ENCODE measurements at regions not wholly inside any gene's neighbourhood (a gene's known extent, or its start where the extent isn't known, plus 50 kb on each side); places are given as distances from the start of the nearest gene placed in this dataset.
"Not testable (repeated sequence)": the region's sequence is repeated elsewhere in the genome, so short reads cannot be mapped to it uniquely, and the experiment has no call there.

GRCh38 chr18:23311351-23312121, 141.6 kb upstream of the RIOK3 start:
- DNase-seq (ENCODE audit: low read depth in 2 of 3, low spot score in 1 of 3) = no peak

- no peak for DNase-seq (ENCODE audit: low read depth in 2 of 3, low spot score in 1 of 3)
Observed at GRCh38 chr18:23313379-23313778, 139.7 kb upstream of the RIOK3 start.

- DNase-seq (ENCODE audit: low read depth in 2 of 3, low spot score in 1 of 3) = no peak
Observed at GRCh38 chr18:23314672-23315071, 138.4 kb upstream of the RIOK3 start.

- DNase-seq (ENCODE audit: low read depth in 2 of 3, low spot score in 1 of 3) = no peak
Observed at GRCh38 chr18:23316316-23316715, 136.8 kb upstream of the RIOK3 start.

- no peak for DNase-seq (ENCODE audit: low read depth in 2 of 3, low spot score in 1 of 3)
Observed at GRCh38 chr18:23316988-23317387, 136.1 kb upstream of the RIOK3 start.

GRCh38 chr18:23317975-23318675, 135.0 kb upstream of the RIOK3 start:
- DNase-seq (ENCODE audit: low read depth in 2 of 3, low spot score in 1 of 3) = no peak

- DNase-seq (ENCODE audit: low read depth in 2 of 3, low spot score in 1 of 3) = no peak
Observed at GRCh38 chr18:23320709-23321236, 132.3 kb upstream of the RIOK3 start.

- DNase-seq (ENCODE audit: low read depth in 2 of 3, low spot score in 1 of 3) = no peak
Observed at GRCh38 chr18:23321996-23322395, 131.1 kb upstream of the RIOK3 start.

GRCh38 chr18:23324056-23324811, 128.9 kb upstream of the RIOK3 start:
- no peak for DNase-seq (ENCODE audit: low read depth in 2 of 3, low spot score in 1 of 3)

GRCh38 chr18:23324861-23325260, 128.2 kb upstream of the RIOK3 start:
- no peak for DNase-seq (ENCODE audit: low read depth in 2 of 3, low spot score in 1 of 3)

GRCh38 chr18:23329671-23330070, 123.4 kb upstream of the RIOK3 start:
- not testable (repeated sequence) for DNase-seq (ENCODE audit: low read depth in 2 of 3, low spot score in 1 of 3)

GRCh38 chr18:23330423-23330822, 122.7 kb upstream of the RIOK3 start:
- DNase-seq (ENCODE audit: low read depth in 2 of 3, low spot score in 1 of 3) = no peak

- no peak for DNase-seq (ENCODE audit: low read depth in 2 of 3, low spot score in 1 of 3)
Observed at GRCh38 chr18:23331091-23331920, 121.8 kb upstream of the RIOK3 start.

- no peak for DNase-seq (ENCODE audit: low read depth in 2 of 3, low spot score in 1 of 3)
Observed at GRCh38 chr18:23332356-23332755, 120.7 kb upstream of the RIOK3 start.

- DNase-seq (ENCODE audit: low read depth in 2 of 3, low spot score in 1 of 3) = no peak
Observed at GRCh38 chr18:23333827-23334226, 119.3 kb upstream of the RIOK3 start.

GRCh38 chr18:23334569-23334968, 118.5 kb upstream of the RIOK3 start:
- no peak for DNase-seq (ENCODE audit: low read depth in 2 of 3, low spot score in 1 of 3)

GRCh38 chr18:23336101-23336500, 117.0 kb upstream of the RIOK3 start:
- no peak for DNase-seq (ENCODE audit: low read depth in 2 of 3, low spot score in 1 of 3)

GRCh38 chr18:23337599-23338444, 115.3 kb upstream of the RIOK3 start:
- DNase-seq (ENCODE audit: low read depth in 2 of 3, low spot score in 1 of 3) = no peak

- no peak for DNase-seq (ENCODE audit: low read depth in 2 of 3, low spot score in 1 of 3)
Observed at GRCh38 chr18:23340661-23341060, 112.4 kb upstream of the RIOK3 start.

GRCh38 chr18:23341383-23341782, 111.7 kb upstream of the RIOK3 start:
- peak in 1 of 3 donors; percentile 13 for DNase-seq (ENCODE audit: low read depth in 2 of 3, low spot score in 1 of 3)
